Naive thymus-derived CD4-positive, alpha-beta T cell (primary cell): ENCODE measurements at regions not wholly inside any gene's neighbourhood (a gene's known extent, or its start where the extent isn't known, plus 50 kb on each side); places are given as distances from the start of the nearest gene placed in this dataset.

Source experiments
- ATAC-seq: fragments of 150-1000 bp; cut with Tn5 transposase; 2 replicates; pipeline ENCODE4 v1.10.0; 2021; ENCODE audit warnings: mild to moderate bottlenecking, moderate library complexity
- CTCF ChIA-PET: fragments of 350-600 bp; sonication (Branson Sonifier 250); formaldehyde crosslinking; loops from one replicate; lab custom pipeline; 2021; ENCODE audit warnings: antibody characterized with exemption; lab: Charles Lee
- POLR2A ChIA-PET: fragments of 350-600 bp; sonication (Branson Sonifier 250); formaldehyde crosslinking; loops from one replicate; lab custom pipeline; 2021; ENCODE audit warnings: antibody characterized with exemption, inconsistent platforms; lab: Charles Lee
- DNase-seq, 9 donors: peaks; one replicate each; pipeline versions ENCODE4 v3.0.0 to v3.0.0-alpha.2; 2020 to 2022; ENCODE audit warnings: mixed read lengths in 1 of 9
- H3K27ac ChIP-seq: one replicate; pipeline ENCODE4 v1.7.0; 2013; ENCODE audit warnings: mild to moderate bottlenecking, low read depth, low read length, moderate library complexity
- H3K27me3 ChIP-seq, 2 donors: one replicate each; pipeline ENCODE4 v1.7.0; 2013; ENCODE audit warnings: low read length in 2 of 2, mild to moderate bottlenecking in 2 of 2, moderate library complexity in 2 of 2; ENCODE audit not compliant: control insufficient read depth in 2 of 2, insufficient read depth in 2 of 2
- H3K36me3 ChIP-seq, 3 experiments: 1 replicate in 2 of 3; 2 replicates in 1 of 3; pipeline ENCODE4 v1.7.0; 2013; ENCODE audit warnings: low read length in 3 of 3, mild to moderate bottlenecking in 3 of 3, moderate library complexity in 1 of 3; ENCODE audit not compliant: insufficient read depth in 3 of 3, control insufficient read depth in 2 of 3
- H3K4me1 ChIP-seq, 2 donors: one replicate each; pipeline ENCODE4 v1.7.0; 2013; ENCODE audit warnings: low read length in 2 of 2, mild to moderate bottlenecking in 2 of 2, moderate library complexity in 1 of 2; ENCODE audit not compliant: control insufficient read depth in 2 of 2, insufficient read depth in 2 of 2
- H3K4me3 ChIP-seq: 2 replicates; pipeline ENCODE4 v1.7.0; 2013; ENCODE audit warnings: mild to moderate bottlenecking, low read length
- H3K9me3 ChIP-seq, 3 experiments: 1 replicate in 2 of 3; 2 replicates in 1 of 3; pipeline ENCODE4 v1.7.0; 2013; ENCODE audit warnings: low read length in 3 of 3; ENCODE audit not compliant: control insufficient read depth in 2 of 3
- H3K27ac Mint-ChIP-seq, 9 donors: one replicate each; pipeline ENCODE4 v1.8.0; 2020 to 2022; ENCODE audit warnings: mixed read lengths in 9 of 9, mild to moderate bottlenecking in 8 of 9, moderate library complexity in 5 of 9, inconsistent platforms in 2 of 9
- H3K27me3 Mint-ChIP-seq, 5 donors: one replicate each; pipeline ENCODE4 v1.8.0; 2021 to 2022; ENCODE audit warnings: mixed read lengths in 5 of 5, mild to moderate bottlenecking in 1 of 5
- H3K36me3 Mint-ChIP-seq, 5 donors: one replicate each; pipeline ENCODE4 v1.8.0; 2020 to 2022; ENCODE audit warnings: mixed read lengths in 5 of 5, mild to moderate bottlenecking in 3 of 5, inconsistent platforms in 1 of 5
- H3K4me1 Mint-ChIP-seq, 7 donors: one replicate each; pipeline ENCODE4 v1.8.0; 2020 to 2022; ENCODE audit warnings: mixed read lengths in 7 of 7, mild to moderate bottlenecking in 3 of 7, inconsistent platforms in 1 of 7
- H3K4me3 Mint-ChIP-seq, 10 donors: one replicate each; pipeline ENCODE4 v1.8.0; 2020 to 2022; ENCODE audit warnings: mild to moderate bottlenecking in 10 of 10, mixed read lengths in 10 of 10, moderate library complexity in 6 of 10, inconsistent platforms in 2 of 10
- H3K9me3 Mint-ChIP-seq, 11 donors: one replicate each; pipeline ENCODE4 v1.8.0; 2020 to 2022; ENCODE audit warnings: mixed read lengths in 11 of 11, mild to moderate bottlenecking in 4 of 11, inconsistent platforms in 1 of 11, moderate library complexity in 1 of 11
- intact Hi-C, 2 donors: fragments of 100-400 bp; cut with micrococcal nuclease; formaldehyde crosslinking; loops; one replicate each; pipeline ENCODE4 v1.15.1; 2023

- intact Hi-C loops: no loop called here
- H3K9me3 Mint-ChIP-seq: peaks cover 0 to 6% (median 0%) of the 10 kb centered on the region in 11 donors
- ChIA-PET POLR2A (no interaction called here), CTCF (no interaction called here)
- Histone ChIP-seq H3K4me1 (no peaks in the 10 kb centered on the region), H3K9me3 (no peaks in the 10 kb centered on the region), H3K27me3 (no peaks in the 10 kb centered on the region), H3K27ac (no peak overlapping the region), H3K4me3 (no peak overlapping the region), H3K36me3 (no peaks in the 10 kb centered on the region)
- no peaks in the 10 kb centered on the region for H3K36me3 Mint-ChIP-seq
- no peaks in the 10 kb centered on the region for H3K4me1 Mint-ChIP-seq
- no peak for ATAC-seq
- H3K27ac Mint-ChIP-seq: no peak overlapping the region
- DNase-seq: no peak
- H3K27me3 Mint-ChIP-seq: peaks cover 7 to 13% (median 11%) of the 10 kb centered on the region in 5 donors
- no peak overlapping the region for H3K4me3 Mint-ChIP-seq
Measured at GRCh38 chr16:86693033-86693432, 114.7 kb downstream of the FOXL1 start.

- CTCF ChIA-PET: no interaction called here
- no peak overlapping the region for H3K27ac Mint-ChIP-seq
- Histone ChIP-seq H3K36me3 (no peaks in the 10 kb centered on the region), H3K4me1 (no peaks in the 10 kb centered on the region), H3K27ac (no peak overlapping the region), H3K27me3 (no peaks in the 10 kb centered on the region), H3K9me3 (no peaks in the 10 kb centered on the region), H3K4me3 (no peak overlapping the region)
- intact Hi-C loops: no loop called here
- ATAC-seq: no peak
- H3K4me1 Mint-ChIP-seq: no peaks in the 10 kb centered on the region
- no peak for DNase-seq
- POLR2A ChIA-PET: no interaction called here
- peaks cover under 1 to 17% (median 3%) of the 10 kb centered on the region in 5 donors for H3K27me3 Mint-ChIP-seq
- no peak overlapping the region for H3K4me3 Mint-ChIP-seq
- peaks cover 0 to 4% (median 0%) of the 10 kb centered on the region in 11 donors for H3K9me3 Mint-ChIP-seq
- no peaks in the 10 kb centered on the region for H3K36me3 Mint-ChIP-seq
Measured at GRCh38 chr16:86697715-86698114, 119.4 kb downstream of the FOXL1 start.

GRCh38 chr16:86700046-86700945 lies 121.9 kb downstream of the FOXL1 start:
- no peak for DNase-seq
- Histone ChIP-seq H3K36me3 (no peaks in the 10 kb centered on the region), H3K4me1 (no peaks in the 10 kb centered on the region), H3K27me3 (no peaks in the 10 kb centered on the region), H3K9me3 (no peaks in the 10 kb centered on the region), H3K27ac (no peak overlapping the region), H3K4me3 (no peak overlapping the region)
- CTCF ChIA-PET: no interaction called here
- Mint-ChIP-seq H3K27ac (no peak overlapping the region), H3K27me3 (peaks cover 0 to 12% (median 5%) of the 10 kb centered on the region in 5 donors), H3K4me1 (no peaks in the 10 kb centered on the region), H3K36me3 (no peaks in the 10 kb centered on the region), H3K4me3 (no peak overlapping the region), H3K9me3 (peaks cover 0 to 4% (median 0%) of the 10 kb centered on the region in 11 donors)
- ATAC-seq: no peak
- intact Hi-C loops: no loop called here
- POLR2A ChIA-PET: no interaction called here

GRCh38 chr16:86701286-86701975 lies 123.1 kb downstream of the FOXL1 start:
- DNase-seq: no peak
- ATAC-seq: no peak
- Histone ChIP-seq H3K27ac (no peak overlapping the region), H3K9me3 (no peaks in the 10 kb centered on the region), H3K36me3 (no peaks in the 10 kb centered on the region), H3K4me3 (no peak overlapping the region), H3K4me1 (no peaks in the 10 kb centered on the region), H3K27me3 (no peaks in the 10 kb centered on the region)
- ChIA-PET POLR2A (no interaction called here), CTCF (no interaction called here)
- no peak overlapping the region for H3K4me3 Mint-ChIP-seq
- no peak overlapping the region for H3K27ac Mint-ChIP-seq
- H3K4me1 Mint-ChIP-seq: no peaks in the 10 kb centered on the region
- H3K9me3 Mint-ChIP-seq: peaks cover 0 to 4% (median 0%) of the 10 kb centered on the region in 11 donors
- intact Hi-C loops: no loop called here
- no peaks in the 10 kb centered on the region for H3K36me3 Mint-ChIP-seq
- peaks cover 0 to 16% (median 4%) of the 10 kb centered on the region in 5 donors for H3K27me3 Mint-ChIP-seq

GRCh38 chr16:86702824-86703588 lies 124.7 kb downstream of the FOXL1 start:
- Histone ChIP-seq H3K27ac (no peak overlapping the region), H3K9me3 (no peaks in the 10 kb centered on the region), H3K36me3 (no peaks in the 10 kb centered on the region), H3K27me3 (no peaks in the 10 kb centered on the region), H3K4me3 (no peak overlapping the region), H3K4me1 (no peaks in the 10 kb centered on the region)
- ATAC-seq (peak; percentile 18), DNase-seq (no peak)
- Mint-ChIP-seq H3K4me3 (no peak overlapping the region), H3K4me1 (no peaks in the 10 kb centered on the region), H3K9me3 (peaks cover 0 to 4% (median 0%) of the 10 kb centered on the region in 11 donors), H3K36me3 (no peaks in the 10 kb centered on the region), H3K27ac (no peak overlapping the region), H3K27me3 (peaks cover 0 to 17% (median 4%) of the 10 kb centered on the region in 5 donors)
- ChIA-PET CTCF (no interaction called here), POLR2A (no interaction called here)
- intact Hi-C loops: no loop called here

GRCh38 chr16:86704516-86704915 lies 126.2 kb downstream of the FOXL1 start:
- POLR2A ChIA-PET: no interaction called here
- H3K36me3 Mint-ChIP-seq: no peaks in the 10 kb centered on the region
- no peaks in the 10 kb centered on the region for H3K27me3 ChIP-seq
- no peak overlapping the region for H3K27ac ChIP-seq
- H3K9me3 Mint-ChIP-seq: peaks cover 0 to 6% (median 1%) of the 10 kb centered on the region in 11 donors
- no peaks in the 10 kb centered on the region for H3K36me3 ChIP-seq
- H3K4me1 Mint-ChIP-seq: no peaks in the 10 kb centered on the region
- intact Hi-C loops: no loop called here
- no peaks in the 10 kb centered on the region for H3K9me3 ChIP-seq
- H3K27me3 Mint-ChIP-seq: peaks cover 0 to 17% (median 3%) of the 10 kb centered on the region in 5 donors
- DNase-seq (no peak), ATAC-seq (no peak)
- no peaks in the 10 kb centered on the region for H3K4me1 ChIP-seq
- no peak overlapping the region for H3K4me3 Mint-ChIP-seq
- H3K4me3 ChIP-seq: no peak overlapping the region
- no peak overlapping the region for H3K27ac Mint-ChIP-seq
- CTCF ChIA-PET: no interaction called here
